H9 (cell line): ENCODE measurements at regions not wholly inside any gene's neighbourhood (a gene's known extent, or its start where the extent isn't known, plus 50 kb on each side); places are given as distances from the start of the nearest gene placed in this dataset.
"Not testable (repeated sequence)": the region's sequence is repeated elsewhere in the genome, so short reads cannot be mapped to it uniquely, and the experiment has no call there.

Source experiments
- DNase-seq: peaks from one replicate; pipeline ENCODE4 v3.0.0-alpha.2; 2017
- H2AFZ ChIP-seq: one replicate; pipeline ENCODE4 v1.6.1; 2013; ENCODE audit warnings: mild to moderate bottlenecking, low read length, control low read depth, moderate library complexity
- H2AK5ac ChIP-seq: 2 replicates; pipeline ENCODE4 v1.6.1; 2013; ENCODE audit warnings: low read length, control low read depth, mixed read lengths; ENCODE audit not compliant: insufficient read length
- H2BK120ac ChIP-seq: one replicate; pipeline ENCODE4 v1.6.1; 2013; ENCODE audit warnings: low read depth, mild to moderate bottlenecking, low read length, control low read depth, inconsistent platforms; ENCODE audit not compliant: poor library complexity, severe bottlenecking
- H2BK12ac ChIP-seq: 2 replicates; pipeline ENCODE4 v1.6.1; 2013; ENCODE audit warnings: low read length, control low read depth, mixed read lengths, low read depth; ENCODE audit not compliant: insufficient read length
- H2BK15ac ChIP-seq: 2 replicates; pipeline ENCODE4 v1.6.1; 2013; ENCODE audit warnings: low read depth, low read length, control low read depth
- H2BK20ac ChIP-seq: one replicate; pipeline ENCODE4 v1.6.1; 2013; ENCODE audit warnings: low read depth, mild to moderate bottlenecking, low read length, control low read depth, inconsistent platforms; ENCODE audit not compliant: poor library complexity, severe bottlenecking
- H2BK5ac ChIP-seq: 2 replicates; pipeline ENCODE4 v1.6.1; 2013; ENCODE audit warnings: low read length, control low read depth, mixed read lengths; ENCODE audit not compliant: insufficient read length
- H3K14ac ChIP-seq: 2 replicates; pipeline ENCODE4 v1.6.1; 2013; ENCODE audit warnings: low read length, control low read depth; ENCODE audit not compliant: insufficient read depth
- H3K18ac ChIP-seq: 2 replicates; pipeline ENCODE4 v1.6.1; 2013; ENCODE audit warnings: low read depth, mild to moderate bottlenecking, mixed read lengths, low read length, control low read depth; ENCODE audit not compliant: insufficient read length
- H3K23ac ChIP-seq: 2 replicates; pipeline ENCODE4 v1.6.1; 2013; ENCODE audit warnings: low read length, control low read depth, mixed read lengths, low read depth; ENCODE audit not compliant: insufficient read length
- H3K23me2 ChIP-seq: 2 replicates; pipeline ENCODE4 v1.6.1; 2013; ENCODE audit warnings: low read depth, mild to moderate bottlenecking, mixed read lengths, low read length, control low read depth; ENCODE audit not compliant: insufficient read length, poor library complexity, severe bottlenecking
- H3K27ac ChIP-seq: 2 replicates; pipeline ENCODE4 v1.5.1; 2013; ENCODE audit warnings: low read length, control low read depth, mixed read lengths, low read depth; ENCODE audit not compliant: insufficient read length
- H3K27me3 ChIP-seq: 2 replicates; pipeline ENCODE4 v1.6.1; 2013; ENCODE audit warnings: low read length, control low read depth, inconsistent platforms; ENCODE audit not compliant: insufficient read depth
- H3K4ac ChIP-seq: 2 replicates; pipeline ENCODE4 v1.6.1; 2013; ENCODE audit warnings: low read depth, mild to moderate bottlenecking, control low read depth, inconsistent platforms, low read length, moderate library complexity
- H3K4me1 ChIP-seq: 2 replicates; pipeline ENCODE4 v1.6.1; 2013; ENCODE audit warnings: low read length, control low read depth, inconsistent platforms; ENCODE audit not compliant: insufficient read depth
- H3K4me2 ChIP-seq: 2 replicates; pipeline ENCODE4 v1.6.1; 2013; ENCODE audit warnings: low read length, control low read depth, mixed read lengths; ENCODE audit not compliant: insufficient read length, insufficient read depth
- H3K56ac ChIP-seq: 2 replicates; pipeline ENCODE4 v1.6.1; 2013; ENCODE audit warnings: low read depth, mild to moderate bottlenecking, mixed read lengths, low read length, control low read depth; ENCODE audit not compliant: insufficient read length
- H3K79me1 ChIP-seq: 2 replicates; pipeline ENCODE4 v1.6.1; 2013; ENCODE audit warnings: low read depth, mild to moderate bottlenecking, moderate library complexity, low read length, control low read depth, inconsistent platforms; ENCODE audit not compliant: insufficient read depth, poor library complexity, severe bottlenecking
- H3K79me2 ChIP-seq: 2 replicates; pipeline ENCODE4 v1.6.1; 2013; ENCODE audit warnings: low read length, control low read depth, inconsistent platforms; ENCODE audit not compliant: insufficient read depth
- H3K9ac ChIP-seq: 2 replicates; pipeline ENCODE4 v1.6.1; 2013; ENCODE audit warnings: low read length, control low read depth, mixed read lengths; ENCODE audit not compliant: insufficient read length; ENCODE audit errors: extremely low read depth
- H3K9me3 ChIP-seq: one replicate; pipeline ENCODE4 v1.6.1; 2013; ENCODE audit warnings: low read depth, low read length, inconsistent platforms; ENCODE audit not compliant: control insufficient read depth
- H3T11ph ChIP-seq: one replicate; pipeline ENCODE4 v1.6.1; 2013; ENCODE audit warnings: mild to moderate bottlenecking, low read length, control low read depth, inconsistent platforms
- H4K20me1 ChIP-seq: one replicate; pipeline ENCODE4 v1.6.1; 2013; ENCODE audit not compliant: control insufficient read depth, insufficient read length, insufficient read depth
- H4K5ac ChIP-seq: 2 replicates; pipeline ENCODE4 v1.6.1; 2013; ENCODE audit warnings: low read depth, mild to moderate bottlenecking, mixed read lengths, low read length, control low read depth; ENCODE audit not compliant: insufficient read length
- H4K8ac ChIP-seq: replicated peaks from 2 replicates; pipeline ENCODE4 v1.6.1; 2013; ENCODE audit warnings: low read length, control low read depth, mixed read lengths, low read depth; ENCODE audit not compliant: insufficient read length
- H4K91ac ChIP-seq: 2 replicates; pipeline ENCODE4 v1.6.1; 2013; ENCODE audit warnings: low read depth, mild to moderate bottlenecking, moderate library complexity, mixed read lengths, low read length, control low read depth; ENCODE audit not compliant: insufficient read length
- H3K27ac Mint-ChIP-seq, 3 experiments: 2 replicates in 2 of 3; 3 replicates in 1 of 3; pipeline ENCODE4 v1.8.0; 2020 to 2021; ENCODE audit warnings: mixed read lengths in 3 of 3, mild to moderate bottlenecking in 1 of 3, moderate library complexity in 1 of 3
- H3K27me3 Mint-ChIP-seq: 2 replicates; pipeline ENCODE4 v1.8.0; 2021; ENCODE audit warnings: low read depth, mild to moderate bottlenecking, moderate library complexity, mixed read lengths
- H3K36me3 Mint-ChIP-seq, 3 experiments: 2 replicates in 2 of 3; 3 replicates in 1 of 3; pipeline ENCODE4 v1.8.0; 2020 to 2021; ENCODE audit warnings: low read depth in 3 of 3, mixed read lengths in 3 of 3; ENCODE audit not compliant: insufficient read depth in 1 of 3
- H3K4me1 Mint-ChIP-seq, 2 experiments: 2 replicates each; pipeline ENCODE4 v1.8.0; 2020; ENCODE audit warnings: mixed read lengths in 2 of 2
- H3K4me3 Mint-ChIP-seq, 2 experiments: 2 replicates in 1 of 2; 3 replicates in 1 of 2; pipeline ENCODE4 v1.8.0; 2020 to 2021; ENCODE audit warnings: mild to moderate bottlenecking in 2 of 2, mixed read lengths in 2 of 2, moderate library complexity in 1 of 2
- H3K9me3 Mint-ChIP-seq, 2 experiments: 2 replicates in 1 of 2; 3 replicates in 1 of 2; pipeline ENCODE4 v1.8.0; 2020; ENCODE audit warnings: mild to moderate bottlenecking in 2 of 2, mixed read lengths in 2 of 2, moderate library complexity in 1 of 2
- WGBS: extraction: QIAGEN DNeasy Blood & Tissue Kit; methylation state at CpG from one replicate; pipeline ENCODE4 v1.1.7; 2013; ENCODE audit warnings: missing lambda C conversion rate, low lambda C conversion rate, mixed read lengths; ENCODE audit not compliant: insufficient read length; ENCODE audit errors: extremely low coverage; 5-methylcytosine and 5-hydroxymethylcytosine counted together
- TF ChIP-seq, protein P1 (sequence below): fragments of 200-600 bp; sonication (generic); conservative IDR thresholded peaks from 3 replicates; pipeline ENCODE4 v1.8.0; 2021; ENCODE audit warnings: antibody characterized with exemption, mild to moderate bottlenecking

DNA sequence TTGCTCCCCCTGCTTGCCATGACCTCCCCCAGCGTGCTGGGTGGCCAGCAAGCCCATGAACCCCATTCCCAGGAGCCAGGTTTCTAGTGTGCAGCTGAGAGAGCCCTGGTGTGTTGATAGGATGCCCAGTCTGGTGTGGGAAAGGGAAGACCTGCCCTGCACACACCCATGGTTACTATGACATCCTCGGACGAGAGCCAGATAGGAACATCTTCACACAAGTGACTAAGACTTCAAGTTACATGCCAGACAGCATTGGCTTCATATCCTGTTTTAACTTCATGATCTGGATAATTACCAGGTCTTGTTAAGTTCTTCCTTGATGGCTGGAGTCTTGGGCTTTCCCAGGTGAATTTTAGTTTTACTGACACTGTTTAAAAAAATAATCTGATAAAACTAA, 196.6 kb upstream of the EGLN3 start:
- H3K56ac ChIP-seq = no peak overlapping the region
- TF ChIP-seq, protein P1, sequence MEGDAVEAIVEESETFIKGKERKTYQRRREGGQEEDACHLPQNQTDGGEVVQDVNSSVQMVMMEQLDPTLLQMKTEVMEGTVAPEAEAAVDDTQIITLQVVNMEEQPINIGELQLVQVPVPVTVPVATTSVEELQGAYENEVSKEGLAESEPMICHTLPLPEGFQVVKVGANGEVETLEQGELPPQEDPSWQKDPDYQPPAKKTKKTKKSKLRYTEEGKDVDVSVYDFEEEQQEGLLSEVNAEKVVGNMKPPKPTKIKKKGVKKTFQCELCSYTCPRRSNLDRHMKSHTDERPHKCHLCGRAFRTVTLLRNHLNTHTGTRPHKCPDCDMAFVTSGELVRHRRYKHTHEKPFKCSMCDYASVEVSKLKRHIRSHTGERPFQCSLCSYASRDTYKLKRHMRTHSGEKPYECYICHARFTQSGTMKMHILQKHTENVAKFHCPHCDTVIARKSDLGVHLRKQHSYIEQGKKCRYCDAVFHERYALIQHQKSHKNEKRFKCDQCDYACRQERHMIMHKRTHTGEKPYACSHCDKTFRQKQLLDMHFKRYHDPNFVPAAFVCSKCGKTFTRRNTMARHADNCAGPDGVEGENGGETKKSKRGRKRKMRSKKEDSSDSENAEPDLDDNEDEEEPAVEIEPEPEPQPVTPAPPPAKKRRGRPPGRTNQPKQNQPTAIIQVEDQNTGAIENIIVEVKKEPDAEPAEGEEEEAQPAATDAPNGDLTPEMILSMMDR = no peak
- H4K5ac ChIP-seq = no peak overlapping the region
- no peak for DNase-seq
- no peaks in the 10 kb centered on the region; the same call in 1 of the 2 replicates for H3K27me3 Mint-ChIP-seq
- no peaks in the 10 kb centered on the region for H3K4me1 Mint-ChIP-seq
- H2BK20ac ChIP-seq = no peak overlapping the region
- H2BK5ac ChIP-seq = no peak overlapping the region
- no peak overlapping the region for H3K4ac ChIP-seq
- no peaks in the 10 kb centered on the region for H4K20me1 ChIP-seq
- H3K18ac ChIP-seq = no peak overlapping the region
- no peak overlapping the region for H3K27ac ChIP-seq
- H2BK12ac ChIP-seq = no peak overlapping the region
- H3K27ac Mint-ChIP-seq = no peak overlapping the region
- H3K9me3 ChIP-seq = no peaks in the 10 kb centered on the region
- no peaks in the 10 kb centered on the region for H3K4me1 ChIP-seq
- H3K79me1 ChIP-seq = no peaks in the 10 kb centered on the region
- peaks cover 6 to 19% (median 7%) of the 10 kb centered on the region in 3 experiments; a peak in 6 of 7 replicates for H3K36me3 Mint-ChIP-seq
- no peak overlapping the region for H2AK5ac ChIP-seq
- H3K14ac ChIP-seq = no peak overlapping the region
- H2BK15ac ChIP-seq = no peak overlapping the region
- H3K9ac ChIP-seq = no peak overlapping the region
- no peaks in the 10 kb centered on the region for H3K79me2 ChIP-seq
- H3K23ac ChIP-seq = no peak overlapping the region
- H3K23me2 ChIP-seq = no peaks in the 10 kb centered on the region
- no peak overlapping the region for H4K8ac ChIP-seq
- no peak overlapping the region for H2AFZ ChIP-seq
- H2BK120ac ChIP-seq = no peak overlapping the region
- H3K9me3 Mint-ChIP-seq = peaks cover 55 to 65% of the 10 kb centered on the region in 2 experiments
- H4K91ac ChIP-seq = no peak overlapping the region
- H3T11ph ChIP-seq = no peak overlapping the region
- no peaks in the 10 kb centered on the region for H3K27me3 ChIP-seq
- no peak overlapping the region for H3K4me3 Mint-ChIP-seq
- no CpG with 5 or more reads among the region's 3 CpGs for WGBS
- no peak overlapping the region for H3K4me2 ChIP-seq

DNA sequence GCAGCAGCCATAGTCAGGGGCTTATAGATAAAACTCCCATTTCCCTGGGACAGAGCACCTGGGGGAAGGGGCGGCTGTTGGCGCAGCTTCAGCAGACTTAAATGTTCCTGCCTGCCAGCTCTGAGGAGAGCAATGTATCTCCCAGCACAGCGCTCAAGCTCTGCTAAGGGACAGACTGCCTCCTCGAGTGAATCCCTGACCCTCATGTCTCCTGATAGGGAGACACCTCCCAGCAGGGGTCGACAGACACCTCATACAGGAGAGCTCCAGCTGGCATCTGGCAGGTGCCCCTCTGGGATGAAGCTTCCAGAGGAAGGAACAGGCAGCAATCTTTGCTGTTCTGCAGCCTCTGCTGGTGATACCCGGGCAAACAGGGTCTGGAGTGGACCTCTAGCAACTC, 189.3 kb upstream of the EGLN3 start:
- not testable (repeated sequence) for H3K9me3 ChIP-seq, H3K27ac ChIP-seq, H2BK12ac ChIP-seq, H4K20me1 ChIP-seq, H3K79me1 ChIP-seq, H2BK15ac ChIP-seq, DNase-seq, H4K8ac ChIP-seq, H3K4me2 ChIP-seq, H3K27me3 ChIP-seq, H3K4ac ChIP-seq, H3K14ac ChIP-seq, H3K4me1 ChIP-seq, H3T11ph ChIP-seq, H3K9ac ChIP-seq, H2BK120ac ChIP-seq, H3K18ac ChIP-seq, H2AK5ac ChIP-seq, H2BK20ac ChIP-seq, H3K23me2 ChIP-seq, H3K79me2 ChIP-seq, H4K5ac ChIP-seq, H3K56ac ChIP-seq, H4K91ac ChIP-seq, H3K27me3 Mint-ChIP-seq, H3K4me3 Mint-ChIP-seq, H2BK5ac ChIP-seq, H2AFZ ChIP-seq, H3K23ac ChIP-seq
- Mint-ChIP-seq H3K27ac (peak overlapping the region in 1 of 3 experiments; percentile 77; a peak in 1 of 7 replicates), H3K4me1 (peaks cover 16 to 19% of the 10 kb centered on the region in 2 experiments), H3K9me3 (peaks cover 28 to 32% of the 10 kb centered on the region in 2 experiments), H3K36me3 (peaks cover 5 to 12% (median 10%) of the 10 kb centered on the region in 3 experiments; a peak in 5 of 7 replicates)
- no CpG with 5 or more reads among the region's 6 CpGs for WGBS
